ENCODE measurements at regions not wholly inside any gene's neighbourhood (a gene's known extent, or its start where the extent isn't known, plus 50 kb on each side); places are given as distances from the start of the nearest gene placed in this dataset.
"Not testable (repeated sequence)": the region's sequence is repeated elsewhere in the genome, so short reads cannot be mapped to it uniquely, and the experiment has no call there.

GRCh38 chr16:86075488-86075785, 176.5 kb downstream of the IRF8 start:
- no peak overlapping the region for H3K4me3 Mint-ChIP-seq
- H3K27me3 Mint-ChIP-seq = peaks cover 68% of the 10 kb centered on the region
- no peak for ATAC-seq
- no peaks in the 10 kb centered on the region for H3K36me3 Mint-ChIP-seq
- H3K9me3 Mint-ChIP-seq = no peaks in the 10 kb centered on the region
- no peaks in the 10 kb centered on the region for H3K4me1 Mint-ChIP-seq
- H3K27ac Mint-ChIP-seq = no peak overlapping the region

- Mint-ChIP-seq H3K9me3 (no peaks in the 10 kb centered on the region), H3K36me3 (no peaks in the 10 kb centered on the region), H3K4me3 (no peak overlapping the region), H3K27me3 (peaks cover 68% of the 10 kb centered on the region), H3K4me1 (no peaks in the 10 kb centered on the region), H3K27ac (no peak overlapping the region)
- ATAC-seq = no peak
Observed at GRCh38 chr16:86075839-86076440, 177.0 kb downstream of the IRF8 start.

GRCh38 chr16:86076606-86077005, 177.6 kb downstream of the IRF8 start:
- no peak overlapping the region for H3K4me3 Mint-ChIP-seq
- peaks cover 65% of the 10 kb centered on the region for H3K27me3 Mint-ChIP-seq
- no peak for ATAC-seq
- no peaks in the 10 kb centered on the region for H3K36me3 Mint-ChIP-seq
- H3K9me3 Mint-ChIP-seq = no peaks in the 10 kb centered on the region
- no peak overlapping the region for H3K27ac Mint-ChIP-seq
- no peaks in the 10 kb centered on the region for H3K4me1 Mint-ChIP-seq

GRCh38 chr16:86077243-86077940, 178.4 kb downstream of the IRF8 start:
- H3K27ac Mint-ChIP-seq = no peak overlapping the region
- H3K9me3 Mint-ChIP-seq = no peaks in the 10 kb centered on the region
- no peaks in the 10 kb centered on the region for H3K4me1 Mint-ChIP-seq
- H3K4me3 Mint-ChIP-seq = no peak overlapping the region
- H3K27me3 Mint-ChIP-seq = peaks cover 64% of the 10 kb centered on the region
- no peaks in the 10 kb centered on the region for H3K36me3 Mint-ChIP-seq
- ATAC-seq = no peak

- Mint-ChIP-seq H3K4me3 (no peak overlapping the region), H3K4me1 (no peaks in the 10 kb centered on the region), H3K27me3 (peaks cover 66% of the 10 kb centered on the region), H3K36me3 (no peaks in the 10 kb centered on the region), H3K27ac (no peak overlapping the region), H3K9me3 (no peaks in the 10 kb centered on the region)
- no peak for ATAC-seq
Observed at GRCh38 chr16:86078121-86078600, 179.2 kb downstream of the IRF8 start.

- H3K4me1 Mint-ChIP-seq, H3K9me3 Mint-ChIP-seq, H3K36me3 Mint-ChIP-seq, ATAC-seq, H3K4me3 Mint-ChIP-seq, H3K27ac Mint-ChIP-seq: not testable (repeated sequence)
- peaks cover 68% of the 10 kb centered on the region for H3K27me3 Mint-ChIP-seq
Observed at GRCh38 chr16:86078711-86079110, 179.7 kb downstream of the IRF8 start.

- Mint-ChIP-seq H3K4me3 (no peak overlapping the region), H3K27me3 (peaks cover 64% of the 10 kb centered on the region), H3K27ac (no peak overlapping the region), H3K36me3 (no peaks in the 10 kb centered on the region), H3K9me3 (no peaks in the 10 kb centered on the region), H3K4me1 (no peaks in the 10 kb centered on the region)
- ATAC-seq = no peak
Observed at GRCh38 chr16:86079255-86079885, 180.4 kb downstream of the IRF8 start.

GRCh38 chr16:86080131-86080875, 181.3 kb downstream of the IRF8 start:
- H3K4me3 Mint-ChIP-seq = no peak overlapping the region
- no peak overlapping the region for H3K27ac Mint-ChIP-seq
- peaks cover 59% of the 10 kb centered on the region for H3K27me3 Mint-ChIP-seq
- no peaks in the 10 kb centered on the region for H3K4me1 Mint-ChIP-seq
- no peaks in the 10 kb centered on the region for H3K36me3 Mint-ChIP-seq
- no peaks in the 10 kb centered on the region for H3K9me3 Mint-ChIP-seq
- no peak for ATAC-seq

- no peak for ATAC-seq
- Mint-ChIP-seq H3K27me3 (peaks cover 53% of the 10 kb centered on the region), H3K36me3 (no peaks in the 10 kb centered on the region), H3K27ac (no peak overlapping the region), H3K9me3 (no peaks in the 10 kb centered on the region), H3K4me3 (no peak overlapping the region), H3K4me1 (no peaks in the 10 kb centered on the region)
Observed at GRCh38 chr16:86080982-86081381, 182.0 kb downstream of the IRF8 start.

- ATAC-seq = no peak
- H3K4me3 Mint-ChIP-seq = no peak overlapping the region
- H3K27ac Mint-ChIP-seq = no peak overlapping the region
- H3K9me3 Mint-ChIP-seq = no peaks in the 10 kb centered on the region
- no peaks in the 10 kb centered on the region for H3K4me1 Mint-ChIP-seq
- H3K27me3 Mint-ChIP-seq = peaks cover 51% of the 10 kb centered on the region
- no peaks in the 10 kb centered on the region for H3K36me3 Mint-ChIP-seq
Observed at GRCh38 chr16:86082418-86083030, 183.6 kb downstream of the IRF8 start.

- ATAC-seq = no peak
- Mint-ChIP-seq H3K4me3 (no peak overlapping the region), H3K4me1 (no peaks in the 10 kb centered on the region), H3K27me3 (peaks cover 48% of the 10 kb centered on the region), H3K9me3 (no peaks in the 10 kb centered on the region), H3K36me3 (no peaks in the 10 kb centered on the region), H3K27ac (no peak overlapping the region)
Observed at GRCh38 chr16:86083382-86084002, 184.5 kb downstream of the IRF8 start.

- H3K4me3 Mint-ChIP-seq = no peak overlapping the region
- H3K4me1 Mint-ChIP-seq = peaks cover 13% of the 10 kb centered on the region
- no peaks in the 10 kb centered on the region for H3K9me3 Mint-ChIP-seq
- ATAC-seq = no peak
- no peaks in the 10 kb centered on the region for H3K36me3 Mint-ChIP-seq
- H3K27ac Mint-ChIP-seq = no peak overlapping the region
- H3K27me3 Mint-ChIP-seq = peaks cover 37% of the 10 kb centered on the region
Observed at GRCh38 chr16:86085161-86085611, 186.2 kb downstream of the IRF8 start.

GRCh38 chr16:86085795-86086194, 186.8 kb downstream of the IRF8 start:
- peaks cover 18% of the 10 kb centered on the region for H3K4me1 Mint-ChIP-seq
- peaks cover 31% of the 10 kb centered on the region for H3K27me3 Mint-ChIP-seq
- no peak overlapping the region for H3K27ac Mint-ChIP-seq
- ATAC-seq = no peak
- H3K36me3 Mint-ChIP-seq = no peaks in the 10 kb centered on the region
- no peaks in the 10 kb centered on the region for H3K9me3 Mint-ChIP-seq
- no peak overlapping the region for H3K4me3 Mint-ChIP-seq

GRCh38 chr16:86086471-86086870, 187.5 kb downstream of the IRF8 start:
- no peak for ATAC-seq
- no peaks in the 10 kb centered on the region for H3K36me3 Mint-ChIP-seq
- H3K4me1 Mint-ChIP-seq = peaks cover 18% of the 10 kb centered on the region
- no peak overlapping the region for H3K4me3 Mint-ChIP-seq
- no peaks in the 10 kb centered on the region for H3K9me3 Mint-ChIP-seq
- H3K27ac Mint-ChIP-seq = no peak overlapping the region
- H3K27me3 Mint-ChIP-seq = peaks cover 30% of the 10 kb centered on the region

Data from stimulated activated memory B cell treated with anti-CD40 and anti-IgM and Interleukin-4, amounts not matched to agents 10 μg/mL and 1 μg/mL and 100 μg/mL, for 72 hours (primary cell).